Smooth muscle cell (in vitro differentiated cells): ENCODE measurements at regions not wholly inside any gene's neighbourhood (a gene's known extent, or its start where the extent isn't known, plus 50 kb on each side); places are given as distances from the start of the nearest gene placed in this dataset.

Experiments used
- DNase-seq: peaks from one replicate; lab custom pipeline; 2025; ENCODE audit not compliant: unreplicated experiment; lab: John Stamatoyannopoulos, UW
- H2AFZ ChIP-seq: fragments of 200-600 bp; sonication (generic); 2 replicates; pipeline ENCODE4 v1.6.0; 2016; ENCODE audit warnings: antibody characterized with exemption, low read depth, mild to moderate bottlenecking
- H3F3A ChIP-seq: fragments of 200-600 bp; sonication (generic); 2 replicates; pipeline ENCODE4 v1.6.0; 2017; ENCODE audit warnings: antibody characterized with exemption, low read depth
- H3K27ac ChIP-seq: fragments of 200-600 bp; sonication (generic); 2 replicates; pipeline ENCODE4 v1.5.1; 2016; ENCODE audit warnings: low read depth, mild to moderate bottlenecking
- H3K27me3 ChIP-seq: fragments of 200-600 bp; sonication (generic); 2 replicates; pipeline ENCODE4 v1.6.1; 2016; ENCODE audit warnings: low read depth, mild to moderate bottlenecking
- H3K36me3 ChIP-seq: fragments of 200-600 bp; sonication (generic); 2 replicates; pipeline ENCODE4 v1.5.1; 2016; ENCODE audit warnings: low read depth
- H3K4me1 ChIP-seq: fragments of 200-600 bp; sonication (generic); 2 replicates; pipeline ENCODE4 v1.5.1; 2016; ENCODE audit warnings: low read depth
- H3K4me2 ChIP-seq: fragments of 200-600 bp; sonication (generic); 2 replicates; pipeline ENCODE4 v1.6.0; 2016; ENCODE audit warnings: mild to moderate bottlenecking
- H3K4me3 ChIP-seq: fragments of 200-600 bp; sonication (generic); 2 replicates; pipeline ENCODE4 v1.5.1; 2016; ENCODE audit warnings: mild to moderate bottlenecking
- H3K79me2 ChIP-seq: fragments of 200-600 bp; sonication (generic); 2 replicates; pipeline ENCODE4 v1.6.0; 2016; ENCODE audit warnings: low read depth, mild to moderate bottlenecking
- H3K9ac ChIP-seq: fragments of 200-600 bp; sonication (generic); 2 replicates; pipeline ENCODE4 v1.6.0; 2016; ENCODE audit warnings: low read depth
- H3K9me3 ChIP-seq: fragments of 200-600 bp; sonication (generic); replicated peaks from 2 replicates; pipeline ENCODE4 v1.5.1; 2016; ENCODE audit warnings: low read depth
- H4K20me1 ChIP-seq: fragments of 200-600 bp; sonication (generic); 2 replicates; pipeline ENCODE4 v1.6.0; 2016; ENCODE audit warnings: low read depth
- WGBS: methylation state at CpG from one replicate; pipeline ENCODE4 v1.1.7; 2016; ENCODE audit warnings: low lambda C conversion rate; 5-methylcytosine and 5-hydroxymethylcytosine counted together
- TF ChIP-seq, protein P1 (sequence below): fragments of 200-600 bp; sonication (generic); IDR thresholded peaks from 2 replicates; pipeline ENCODE4 v1.5.1; 2017; ENCODE audit warnings: borderline replicate concordance, mild to moderate bottlenecking, antibody characterized with exemption; ENCODE audit not compliant: insufficient read depth, poor library complexity, severe bottlenecking

DNA sequence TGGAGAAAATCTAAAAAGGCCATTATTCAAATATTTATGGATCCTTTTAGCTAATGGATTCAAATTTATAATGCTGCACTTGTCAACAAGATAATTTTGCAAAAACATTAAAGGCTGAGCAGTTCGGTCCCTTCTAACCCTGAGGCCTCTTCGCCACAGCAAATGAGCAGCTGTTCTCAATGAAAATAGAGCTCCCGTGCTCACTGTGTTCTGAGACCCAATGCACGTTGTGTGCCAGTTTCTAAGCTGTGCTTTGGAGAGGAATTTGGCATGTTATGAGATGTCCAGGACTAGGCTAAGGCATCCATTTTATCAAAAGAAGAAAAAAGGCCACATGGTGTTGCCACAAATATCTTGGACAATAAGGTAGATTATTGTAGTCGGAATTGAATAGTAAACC, 220.1 kb upstream of the TSHZ2 start:
- no peaks in the 10 kb centered on the region for H3K36me3 ChIP-seq

DNA sequence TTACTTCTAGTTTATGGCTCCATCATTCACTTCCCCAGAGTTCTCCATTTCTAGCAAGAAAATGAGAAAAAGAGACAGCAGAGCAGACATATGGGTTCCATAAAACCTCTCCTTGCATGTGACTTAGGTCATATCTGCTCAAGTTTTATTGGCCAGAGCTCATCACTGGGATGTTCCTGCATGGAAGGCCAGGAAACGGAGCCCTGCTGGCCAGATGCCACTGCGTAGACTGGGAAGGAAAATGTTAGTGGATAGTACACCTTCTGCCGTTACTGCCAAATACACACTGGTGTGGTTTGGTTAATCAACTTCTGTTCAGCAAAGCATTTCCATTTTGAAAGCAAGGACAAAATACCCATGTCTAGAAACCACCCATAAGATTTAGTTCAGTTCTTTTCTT, 220.6 kb upstream of the TSHZ2 start:
- TF ChIP-seq, protein P1, sequence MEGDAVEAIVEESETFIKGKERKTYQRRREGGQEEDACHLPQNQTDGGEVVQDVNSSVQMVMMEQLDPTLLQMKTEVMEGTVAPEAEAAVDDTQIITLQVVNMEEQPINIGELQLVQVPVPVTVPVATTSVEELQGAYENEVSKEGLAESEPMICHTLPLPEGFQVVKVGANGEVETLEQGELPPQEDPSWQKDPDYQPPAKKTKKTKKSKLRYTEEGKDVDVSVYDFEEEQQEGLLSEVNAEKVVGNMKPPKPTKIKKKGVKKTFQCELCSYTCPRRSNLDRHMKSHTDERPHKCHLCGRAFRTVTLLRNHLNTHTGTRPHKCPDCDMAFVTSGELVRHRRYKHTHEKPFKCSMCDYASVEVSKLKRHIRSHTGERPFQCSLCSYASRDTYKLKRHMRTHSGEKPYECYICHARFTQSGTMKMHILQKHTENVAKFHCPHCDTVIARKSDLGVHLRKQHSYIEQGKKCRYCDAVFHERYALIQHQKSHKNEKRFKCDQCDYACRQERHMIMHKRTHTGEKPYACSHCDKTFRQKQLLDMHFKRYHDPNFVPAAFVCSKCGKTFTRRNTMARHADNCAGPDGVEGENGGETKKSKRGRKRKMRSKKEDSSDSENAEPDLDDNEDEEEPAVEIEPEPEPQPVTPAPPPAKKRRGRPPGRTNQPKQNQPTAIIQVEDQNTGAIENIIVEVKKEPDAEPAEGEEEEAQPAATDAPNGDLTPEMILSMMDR, result no peak
- DNase-seq, result no peak

More for the DNA sequence above, 220.1 kb upstream of the TSHZ2 start:
- Histone ChIP-seq H3K4me2 (no peak overlapping the region), H2AFZ (no peak overlapping the region), H3K9me3 (no peaks in the 10 kb centered on the region), H3K4me3 (no peak overlapping the region), H3K4me1 (no peaks in the 10 kb centered on the region), H4K20me1 (no peaks in the 10 kb centered on the region), H3K79me2 (no peaks in the 10 kb centered on the region), H3K9ac (no peak overlapping the region), H3K27me3 (no peaks in the 10 kb centered on the region), H3F3A (no peaks in the 10 kb centered on the region), H3K27ac (no peak overlapping the region)
- TF ChIP-seq, protein P1, result no peak
- 82% methylated on average over 5 of the region's 5 CpGs for WGBS
- no peak for DNase-seq

DNA sequence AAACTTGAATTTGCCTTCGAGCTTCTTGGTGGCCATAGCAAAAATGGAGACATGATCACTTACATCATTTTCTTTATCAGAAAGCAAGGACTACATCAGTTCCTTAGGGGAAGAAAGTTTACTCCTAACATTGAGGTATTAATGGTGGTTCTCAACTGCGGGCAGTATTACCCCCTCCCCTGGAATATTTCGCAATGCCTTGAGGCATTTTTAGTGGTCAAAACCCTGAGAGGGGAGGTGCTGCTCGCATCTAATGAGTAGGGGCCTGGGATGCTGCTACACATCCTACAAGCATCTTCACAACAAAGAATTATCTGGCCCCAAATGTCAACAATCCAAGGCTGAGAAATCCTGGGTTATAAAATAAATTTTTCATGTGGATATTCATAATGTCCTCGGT, 222.2 kb upstream of the TSHZ2 start:
- 79% methylated on average over 5 of the region's 5 CpGs for WGBS
- Histone ChIP-seq H3K4me2 (no peak overlapping the region), H4K20me1 (no peaks in the 10 kb centered on the region), H3K79me2 (no peaks in the 10 kb centered on the region), H3K9me3 (no peaks in the 10 kb centered on the region), H3K4me3 (no peak overlapping the region), H3K9ac (no peak overlapping the region), H3K4me1 (no peaks in the 10 kb centered on the region), H3F3A (no peaks in the 10 kb centered on the region), H3K27ac (no peak overlapping the region), H3K27me3 (no peaks in the 10 kb centered on the region), H2AFZ (no peak overlapping the region), H3K36me3 (no peaks in the 10 kb centered on the region)
- TF ChIP-seq, protein P1, result no peak
- no peak for DNase-seq

More for the DNA sequence above, 220.6 kb upstream of the TSHZ2 start:
- H3K9ac ChIP-seq, result no peak overlapping the region
- WGBS, result 53% methylated on average over 3 of the region's 3 CpGs
- no peak overlapping the region for H3K27ac ChIP-seq
- no peak overlapping the region for H3K4me3 ChIP-seq
- no peak overlapping the region for H3K4me2 ChIP-seq
- no peaks in the 10 kb centered on the region for H3K9me3 ChIP-seq
- no peaks in the 10 kb centered on the region for H4K20me1 ChIP-seq
- H2AFZ ChIP-seq, result no peak overlapping the region
- H3K79me2 ChIP-seq, result no peaks in the 10 kb centered on the region
- no peaks in the 10 kb centered on the region for H3K4me1 ChIP-seq
- H3K36me3 ChIP-seq, result no peaks in the 10 kb centered on the region
- no peaks in the 10 kb centered on the region for H3K27me3 ChIP-seq
- H3F3A ChIP-seq, result no peaks in the 10 kb centered on the region

DNA sequence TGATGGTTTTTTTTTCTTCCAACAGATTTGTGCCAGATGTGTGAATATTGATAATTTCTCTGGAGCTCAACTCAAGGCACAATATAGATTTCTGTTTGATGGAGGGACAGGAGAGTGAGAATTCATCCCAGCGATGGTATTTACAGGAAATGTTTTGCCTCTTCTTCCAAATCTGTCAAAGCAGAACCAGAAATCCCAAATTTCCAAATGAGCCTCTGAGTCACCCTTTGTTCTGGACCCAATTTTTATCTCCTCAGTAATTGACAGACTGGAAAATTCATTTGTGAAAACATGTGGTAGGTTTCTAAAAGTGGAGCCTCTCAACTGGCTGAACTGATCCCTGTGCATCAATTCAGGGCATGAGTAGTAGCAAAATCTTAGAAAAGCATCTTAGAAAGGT, 223.2 kb upstream of the TSHZ2 start:
- Histone ChIP-seq H3K36me3 (no peaks in the 10 kb centered on the region), H3K27me3 (peaks cover under 1% of the 10 kb centered on the region), H3K4me3 (no peak overlapping the region), H4K20me1 (no peaks in the 10 kb centered on the region), H3K9ac (no peak overlapping the region), H2AFZ (no peak overlapping the region), H3F3A (no peaks in the 10 kb centered on the region), H3K4me1 (no peaks in the 10 kb centered on the region), H3K27ac (no peak overlapping the region), H3K79me2 (no peaks in the 10 kb centered on the region), H3K9me3 (no peaks in the 10 kb centered on the region), H3K4me2 (no peak overlapping the region)
- TF ChIP-seq, protein P1, result no peak
- no peak for DNase-seq
- 79% methylated on average over 1 of the region's 1 CpG for WGBS
